ENCODE measurements at regions not wholly inside any gene's neighbourhood (a gene's known extent, or its start where the extent isn't known, plus 50 kb on each side); places are given as distances from the start of the nearest gene placed in this dataset.

- no peak for TF ChIP-seq POLR2A (IDR thresholded peaks at IDR 0.05; ENCODE audit: low read depth)
- no peak for TF ChIP-seq POLR2AphosphoS5 (IDR thresholded peaks at IDR 0.05)
- TF ChIP-seq EP300 (IDR thresholded peaks at IDR 0.05): no peak
- TF ChIP-seq CTCF (IDR thresholded peaks at IDR 0.05): no peak
- intact Hi-C loops (cut with DNase I): no loop called here
- DNase-seq (ENCODE audit: extremely low spot score): no peak
- Histone ChIP-seq H3K4me1 (no peaks in the 10 kb centered on the region), H3K36me3 (no peaks in the 10 kb centered on the region), H3K9me3 (no peaks in the 10 kb centered on the region), H3K27me3 (no peaks in the 10 kb centered on the region), H3K4me3 (no peak overlapping the region), H3K27ac (replicated peaks in 1 of 4) (no peak overlapping the region)
These were observed 1828.8 kb downstream of the PCDH9 start for GRCh38 chr13:65401315-65401714.

- Histone ChIP-seq H3K36me3 (no peaks in the 10 kb centered on the region), H3K9me3 (no peaks in the 10 kb centered on the region), H3K4me3 (no peak overlapping the region), H3K27me3 (no peaks in the 10 kb centered on the region), H3K4me1 (no peaks in the 10 kb centered on the region), H3K27ac (replicated peaks in 1 of 4) (no peak overlapping the region)
- intact Hi-C loops (cut with DNase I): no loop called here
- no peak for DNase-seq (ENCODE audit: extremely low spot score)
- TF ChIP-seq CTCF (IDR thresholded peaks at IDR 0.05) (no peak), EP300 (IDR thresholded peaks at IDR 0.05) (no peak), POLR2AphosphoS5 (IDR thresholded peaks at IDR 0.05) (no peak), POLR2A (IDR thresholded peaks at IDR 0.05; ENCODE audit: low read depth) (no peak)
- WGBS: 74% methylated on average over 2 of the region's 2 CpGs
These were observed 1829.4 kb downstream of the PCDH9 start for GRCh38 chr13:65400702-65401101.

GRCh38 chr13:65387743-65388347 lies 1842.3 kb downstream of the PCDH9 start:
- no peak for TF ChIP-seq EP300 (IDR thresholded peaks at IDR 0.05)
- no peak for TF ChIP-seq CTCF (IDR thresholded peaks at IDR 0.05)
- TF ChIP-seq POLR2A (IDR thresholded peaks at IDR 0.05; ENCODE audit: low read depth): no peak
- no peak for TF ChIP-seq POLR2AphosphoS5 (IDR thresholded peaks at IDR 0.05)
- no peak for DNase-seq (ENCODE audit: extremely low spot score)
- 55% methylated on average over 5 of the region's 6 CpGs for WGBS

GRCh38 chr13:65378943-65379519 lies 1851.1 kb downstream of the PCDH9 start:
- no peak for DNase-seq (ENCODE audit: extremely low spot score)
- WGBS: 66% methylated on average over 3 of the region's 3 CpGs
- Histone ChIP-seq H3K27me3 (no peaks in the 10 kb centered on the region), H3K9me3 (peaks cover 0 to 30% (median 13%) of the 10 kb centered on the region in 4 donors), H3K4me3 (no peak overlapping the region), H3K36me3 (no peaks in the 10 kb centered on the region), H3K4me1 (no peaks in the 10 kb centered on the region), H3K27ac (replicated peaks in 1 of 4) (no peak overlapping the region)
- TF ChIP-seq CTCF (IDR thresholded peaks at IDR 0.05) (no peak), POLR2A (IDR thresholded peaks at IDR 0.05; ENCODE audit: low read depth) (no peak), POLR2AphosphoS5 (IDR thresholded peaks at IDR 0.05) (no peak)
- intact Hi-C loops (cut with DNase I): no loop called here

More at GRCh38 chr13:65387743-65388347, 1842.3 kb downstream of the PCDH9 start:
- H3K4me3 ChIP-seq: no peak overlapping the region
- intact Hi-C loops (cut with DNase I): no loop called here
- no peaks in the 10 kb centered on the region for H3K9me3 ChIP-seq
- no peaks in the 10 kb centered on the region for H3K27me3 ChIP-seq
- no peak overlapping the region for H3K27ac ChIP-seq (replicated peaks in 1 of 4)
- H3K4me1 ChIP-seq: no peaks in the 10 kb centered on the region
- no peaks in the 10 kb centered on the region for H3K36me3 ChIP-seq

- no peak overlapping the region for H3K4me3 ChIP-seq
- H3K9me3 ChIP-seq: peaks cover 0 to 30% (median 13%) of the 10 kb centered on the region in 4 donors
- intact Hi-C loops (cut with DNase I): no loop called here
- no peak for TF ChIP-seq CTCF (IDR thresholded peaks at IDR 0.05)
- 95% methylated on average over 1 of the region's 1 CpG for WGBS
- DNase-seq (ENCODE audit: extremely low spot score): no peak
- H3K27ac ChIP-seq (replicated peaks in 1 of 4): no peak overlapping the region
- H3K36me3 ChIP-seq: no peaks in the 10 kb centered on the region
- no peaks in the 10 kb centered on the region for H3K4me1 ChIP-seq
- no peaks in the 10 kb centered on the region for H3K27me3 ChIP-seq
These were observed 1851.7 kb downstream of the PCDH9 start for GRCh38 chr13:65378484-65378883.

Measured in esophagus muscularis mucosa (tissue), 4 donors.